ENCODE measurements at regions not wholly inside any gene's neighbourhood (a gene's known extent, or its start where the extent isn't known, plus 50 kb on each side); places are given as distances from the start of the nearest gene placed in this dataset.

DNA sequence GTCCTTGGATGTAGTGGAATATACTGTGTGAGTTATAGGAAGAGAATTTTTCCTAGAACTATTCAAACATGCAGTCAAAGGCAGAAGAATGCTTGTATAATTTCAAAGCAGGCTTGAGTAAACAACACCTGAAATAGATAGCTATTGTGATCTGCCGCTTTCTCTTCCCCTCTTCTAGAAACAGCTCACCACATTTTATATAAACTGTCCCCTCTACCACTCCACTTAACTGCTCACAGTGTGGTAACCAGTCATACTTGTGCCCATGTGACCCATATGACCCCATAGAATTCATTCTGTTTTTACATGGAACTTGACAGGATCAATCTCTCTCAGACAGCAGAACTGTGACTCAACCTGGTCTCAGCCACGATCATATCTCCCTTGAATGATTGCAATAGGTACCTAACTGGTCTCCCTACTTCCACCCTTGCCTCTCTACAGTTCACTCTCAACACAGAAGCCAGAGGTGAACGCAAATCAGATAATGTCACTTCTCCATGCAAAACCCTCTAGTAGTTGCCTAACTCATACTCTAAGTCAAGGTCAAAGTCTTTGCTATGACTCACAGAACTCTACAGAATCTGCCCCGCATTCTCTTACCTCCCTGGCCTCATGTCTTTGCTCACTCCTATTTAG is 85.6 kb upstream of the EFHC2 start:
- TF ChIP-seq, protein P1, sequence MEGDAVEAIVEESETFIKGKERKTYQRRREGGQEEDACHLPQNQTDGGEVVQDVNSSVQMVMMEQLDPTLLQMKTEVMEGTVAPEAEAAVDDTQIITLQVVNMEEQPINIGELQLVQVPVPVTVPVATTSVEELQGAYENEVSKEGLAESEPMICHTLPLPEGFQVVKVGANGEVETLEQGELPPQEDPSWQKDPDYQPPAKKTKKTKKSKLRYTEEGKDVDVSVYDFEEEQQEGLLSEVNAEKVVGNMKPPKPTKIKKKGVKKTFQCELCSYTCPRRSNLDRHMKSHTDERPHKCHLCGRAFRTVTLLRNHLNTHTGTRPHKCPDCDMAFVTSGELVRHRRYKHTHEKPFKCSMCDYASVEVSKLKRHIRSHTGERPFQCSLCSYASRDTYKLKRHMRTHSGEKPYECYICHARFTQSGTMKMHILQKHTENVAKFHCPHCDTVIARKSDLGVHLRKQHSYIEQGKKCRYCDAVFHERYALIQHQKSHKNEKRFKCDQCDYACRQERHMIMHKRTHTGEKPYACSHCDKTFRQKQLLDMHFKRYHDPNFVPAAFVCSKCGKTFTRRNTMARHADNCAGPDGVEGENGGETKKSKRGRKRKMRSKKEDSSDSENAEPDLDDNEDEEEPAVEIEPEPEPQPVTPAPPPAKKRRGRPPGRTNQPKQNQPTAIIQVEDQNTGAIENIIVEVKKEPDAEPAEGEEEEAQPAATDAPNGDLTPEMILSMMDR (IDR thresholded peaks at IDR 0.05) = no peak
- no peak for TF ChIP-seq POLR2A (IDR thresholded peaks at IDR 0.05)
